Right lobe of liver (tissue), 4 donors: ENCODE measurements at regions not wholly inside any gene's neighbourhood (a gene's known extent, or its start where the extent isn't known, plus 50 kb on each side); places are given as distances from the start of the nearest gene placed in this dataset.

Source experiments
- POLR2A ChIP-seq: fragments of 450-650 bp; IDR thresholded peaks from one replicate; pipeline ENCODE4 v1.6.1; 2017; ENCODE audit warnings: antibody characterized with exemption, mild to moderate bottlenecking
- TF ChIP-seq, protein P1 (sequence below), 4 donors: fragments of 200-600 bp in 3 of 4; fragments of 450-650 bp in 1 of 4; IDR thresholded peaks; one replicate each; pipeline versions ENCODE4 v1.5.1 to v1.8.0; 2016 to 2022; ENCODE audit warnings: antibody characterized with exemption in 4 of 4, mild to moderate bottlenecking in 2 of 4
- donor health status: DM: no; HTN: no; CAD: no.
- donor health status: DM: no; HTN: no; CAD: no.
- donor health status: DM: no; HTN: yes; CAD: no.

DNA sequence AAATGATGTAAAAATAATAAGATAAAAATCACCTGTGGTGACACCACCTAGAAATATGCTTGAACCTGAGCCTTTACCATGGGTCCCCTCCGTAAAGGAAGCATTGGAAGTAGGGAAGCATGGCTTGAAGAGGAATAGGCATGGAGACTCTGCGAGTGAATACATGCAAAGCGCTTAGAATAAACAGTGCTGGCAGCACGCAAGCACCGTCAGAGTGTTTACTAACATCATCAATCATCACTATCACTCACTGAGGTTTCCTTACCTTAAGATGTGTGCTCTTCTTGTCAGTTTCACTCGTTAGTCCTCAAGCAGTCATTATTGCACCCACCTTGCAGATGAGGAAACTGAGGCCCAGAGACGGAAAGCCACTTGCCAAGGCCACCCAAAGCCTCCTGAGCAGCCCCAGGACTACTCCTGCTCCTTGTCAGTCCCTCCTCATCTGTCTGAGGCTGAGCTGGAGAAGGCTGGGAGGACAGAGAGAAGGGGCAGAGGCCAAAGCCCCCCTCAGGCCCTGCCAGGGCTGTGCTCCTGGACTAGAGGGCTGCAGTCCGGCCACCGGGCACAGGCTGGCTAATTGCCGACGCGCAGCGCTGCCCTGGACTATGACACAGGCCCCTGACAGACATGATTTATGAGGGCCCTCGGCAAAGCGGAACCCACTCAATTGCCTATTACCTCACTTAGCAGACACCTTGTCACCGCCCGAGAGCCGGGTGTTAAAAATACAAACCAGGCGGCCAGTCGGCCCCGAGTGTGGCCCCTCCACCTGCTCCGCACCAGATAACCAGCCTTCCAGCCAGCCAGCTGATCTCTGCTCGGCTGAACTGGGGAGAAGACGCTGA lies 168.9 kb downstream of the MN1 start:
- TF ChIP-seq, protein P1, sequence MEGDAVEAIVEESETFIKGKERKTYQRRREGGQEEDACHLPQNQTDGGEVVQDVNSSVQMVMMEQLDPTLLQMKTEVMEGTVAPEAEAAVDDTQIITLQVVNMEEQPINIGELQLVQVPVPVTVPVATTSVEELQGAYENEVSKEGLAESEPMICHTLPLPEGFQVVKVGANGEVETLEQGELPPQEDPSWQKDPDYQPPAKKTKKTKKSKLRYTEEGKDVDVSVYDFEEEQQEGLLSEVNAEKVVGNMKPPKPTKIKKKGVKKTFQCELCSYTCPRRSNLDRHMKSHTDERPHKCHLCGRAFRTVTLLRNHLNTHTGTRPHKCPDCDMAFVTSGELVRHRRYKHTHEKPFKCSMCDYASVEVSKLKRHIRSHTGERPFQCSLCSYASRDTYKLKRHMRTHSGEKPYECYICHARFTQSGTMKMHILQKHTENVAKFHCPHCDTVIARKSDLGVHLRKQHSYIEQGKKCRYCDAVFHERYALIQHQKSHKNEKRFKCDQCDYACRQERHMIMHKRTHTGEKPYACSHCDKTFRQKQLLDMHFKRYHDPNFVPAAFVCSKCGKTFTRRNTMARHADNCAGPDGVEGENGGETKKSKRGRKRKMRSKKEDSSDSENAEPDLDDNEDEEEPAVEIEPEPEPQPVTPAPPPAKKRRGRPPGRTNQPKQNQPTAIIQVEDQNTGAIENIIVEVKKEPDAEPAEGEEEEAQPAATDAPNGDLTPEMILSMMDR (IDR thresholded peaks at IDR 0.05): no peak
- TF ChIP-seq POLR2A: no peak
